Hepatocyte (in vitro differentiated cells): ENCODE measurements at regions not wholly inside any gene's neighbourhood (a gene's known extent, or its start where the extent isn't known, plus 50 kb on each side); places are given as distances from the start of the nearest gene placed in this dataset.

Source experiments
- DNase-seq: peaks from one replicate; pipeline ENCODE4 v3.0.0-alpha.2; 2016; ENCODE audit warnings: low spot score
- H2AFZ ChIP-seq: fragments of 200-600 bp; sonication (generic); 2 replicates; pipeline ENCODE4 v1.6.0; 2016; ENCODE audit warnings: antibody characterized with exemption, mild to moderate bottlenecking
- H3K27ac ChIP-seq: fragments of 200-600 bp; sonication (generic); 2 replicates; pipeline ENCODE4 v1.5.1; 2016; ENCODE audit warnings: mild to moderate bottlenecking
- H3K27me3 ChIP-seq: fragments of 200-600 bp; sonication (generic); 2 replicates; pipeline ENCODE4 v1.6.1; 2016
- H3K36me3 ChIP-seq: fragments of 200-600 bp; sonication (generic); replicated peaks from 2 replicates; pipeline ENCODE4 v1.5.1; 2016; ENCODE audit warnings: low read depth; ENCODE audit not compliant: insufficient read depth
- H3K4me1 ChIP-seq: fragments of 200-600 bp; sonication (generic); 2 replicates; pipeline ENCODE4 v1.5.1; 2016; ENCODE audit warnings: mild to moderate bottlenecking, moderate library complexity; ENCODE audit not compliant: insufficient read depth
- H3K4me2 ChIP-seq: fragments of 200-600 bp; sonication (generic); 2 replicates; pipeline ENCODE4 v1.6.0; 2016
- H3K4me3 ChIP-seq: fragments of 200-600 bp; sonication (generic); 2 replicates; pipeline ENCODE4 v1.5.1; 2016; ENCODE audit warnings: mild to moderate bottlenecking
- H3K79me2 ChIP-seq: fragments of 200-600 bp; sonication (generic); 2 replicates; pipeline ENCODE4 v1.6.0; 2017; ENCODE audit warnings: mild to moderate bottlenecking
- H3K9me2 ChIP-seq: fragments of 200-600 bp; sonication (generic); replicated peaks from 2 replicates; pipeline ENCODE4 v1.6.0; 2017; ENCODE audit warnings: mild to moderate bottlenecking; ENCODE audit not compliant: insufficient read depth
- H3K9me3 ChIP-seq: fragments of 200-600 bp; sonication (generic); 2 replicates; pipeline ENCODE4 v1.5.1; 2016; ENCODE audit warnings: low read depth, mild to moderate bottlenecking
- H4K20me1 ChIP-seq: fragments of 200-600 bp; sonication (generic); 2 replicates; pipeline ENCODE4 v1.6.0; 2016; ENCODE audit warnings: mild to moderate bottlenecking; ENCODE audit not compliant: insufficient read depth, poor library complexity, severe bottlenecking
- CTCF ChIP-seq: fragments of 200-600 bp; sonication (generic); IDR thresholded peaks from 2 replicates; pipeline ENCODE4 v1.5.1; 2016; ENCODE audit warnings: antibody characterized with exemption, mild to moderate bottlenecking; ENCODE audit not compliant: poor library complexity
- EZH2 ChIP-seq: fragments of 200-600 bp; sonication (generic); IDR thresholded peaks from 2 replicates; pipeline ENCODE4 v1.6.1; 2016; ENCODE audit warnings: antibody characterized with exemption, mild to moderate bottlenecking, borderline replicate concordance
- EZH2phosphoT487 ChIP-seq: fragments of 200-600 bp; sonication (generic); IDR thresholded peaks from one replicate; pipeline ENCODE4 v1.6.1; 2018; ENCODE audit warnings: antibody characterized with exemption, mild to moderate bottlenecking, low read depth, moderate library complexity; ENCODE audit not compliant: unreplicated experiment, severe bottlenecking
- WGBS: methylation state at CpG from one replicate; pipeline ENCODE4 v1.1.6; 2016; ENCODE audit warnings: low lambda C conversion rate; ENCODE audit errors: missing lambda C conversion rate; 5-methylcytosine and 5-hydroxymethylcytosine counted together

GRCh38 chr18:22467760-22468553 lies 50.2 kb upstream of the CTAGE1 start:
- Histone ChIP-seq H4K20me1 (no peaks in the 10 kb centered on the region), H3K27me3 (no peaks in the 10 kb centered on the region), H3K4me3 (no peak overlapping the region), H3K9me3 (no peaks in the 10 kb centered on the region), H3K36me3 (no peaks in the 10 kb centered on the region), H3K27ac (peak overlapping the region; percentile 87), H3K79me2 (no peaks in the 10 kb centered on the region), H3K9me2 (no peaks in the 10 kb centered on the region), H2AFZ (no peak overlapping the region), H3K4me1 (peaks cover 52% of the 10 kb centered on the region), H3K4me2 (no peak overlapping the region)
- TF ChIP-seq EZH2 (no peak), EZH2phosphoT487 (no peak), CTCF (no peak)
- 72% methylated on average over 8 of the region's 8 CpGs for WGBS
- DNase-seq: peak; percentile 63

GRCh38 chr18:22468554-22468891 lies 50.8 kb upstream of the CTAGE1 start:
- 96% methylated on average over 6 of the region's 6 CpGs for WGBS
- Histone ChIP-seq H4K20me1 (no peaks in the 10 kb centered on the region), H3K9me3 (no peaks in the 10 kb centered on the region), H3K4me1 (peaks cover 52% of the 10 kb centered on the region), H3K9me2 (no peaks in the 10 kb centered on the region), H3K79me2 (no peaks in the 10 kb centered on the region), H3K27ac (peak overlapping the region; percentile 87), H3K4me3 (no peak overlapping the region), H3K36me3 (no peaks in the 10 kb centered on the region), H2AFZ (no peak overlapping the region), H3K27me3 (no peaks in the 10 kb centered on the region), H3K4me2 (no peak overlapping the region)
- no peak for DNase-seq
- TF ChIP-seq EZH2 (no peak), CTCF (no peak), EZH2phosphoT487 (no peak)

- H3K4me3 ChIP-seq: no peak overlapping the region
- 54% methylated on average over 6 of the region's 6 CpGs for WGBS
- H3K9me2 ChIP-seq: no peaks in the 10 kb centered on the region
- H3K27ac ChIP-seq: peak overlapping the region; percentile 87
- H3K9me3 ChIP-seq: no peaks in the 10 kb centered on the region
- no peaks in the 10 kb centered on the region for H3K36me3 ChIP-seq
- no peaks in the 10 kb centered on the region for H4K20me1 ChIP-seq
- DNase-seq: no peak
- H3K4me1 ChIP-seq: peaks cover 52% of the 10 kb centered on the region
- no peaks in the 10 kb centered on the region for H3K27me3 ChIP-seq
- peak overlapping the region; percentile 42 for H3K4me2 ChIP-seq
- no peak overlapping the region for H2AFZ ChIP-seq
- no peaks in the 10 kb centered on the region for H3K79me2 ChIP-seq
- no peak for TF ChIP-seq EZH2
- no peak for TF ChIP-seq EZH2phosphoT487
- TF ChIP-seq CTCF: no peak
Measured at GRCh38 chr18:22469061-22469734, 51.5 kb upstream of the CTAGE1 start.
